Panc1 (cell line): ENCODE measurements at regions not wholly inside any gene's neighbourhood (a gene's known extent, or its start where the extent isn't known, plus 50 kb on each side); places are given as distances from the start of the nearest gene placed in this dataset.

Source experiments
- POLR2AphosphoS5 ChIP-seq: IDR thresholded peaks from 2 replicates; pipeline ENCODE4 v1.6.1; 2012; ENCODE audit warnings: mild to moderate bottlenecking, low read depth, low read length, moderate library complexity
- REST ChIP-seq, 2 experiments: IDR thresholded peaks; 2 replicates each; pipeline ENCODE4 v1.6.1; 2011 to 2012; ENCODE audit warnings: low read depth in 2 of 2, control low read depth in 1 of 2, low read length in 1 of 2, mild to moderate bottlenecking in 1 of 2, moderate library complexity in 1 of 2; ENCODE audit not compliant: insufficient read depth in 1 of 2
- SIN3A ChIP-seq: IDR thresholded peaks from 2 replicates; pipeline ENCODE4 v1.6.1; 2012; ENCODE audit warnings: low read depth, mild to moderate bottlenecking, low read length, moderate library complexity, borderline replicate concordance; ENCODE audit not compliant: insufficient read depth
- TF ChIP-seq, protein P1 (sequence below): fragments of 450-650 bp; IDR thresholded peaks from 2 replicates; pipeline ENCODE4 v1.5.1; 2017; ENCODE audit warnings: mild to moderate bottlenecking

DNA sequence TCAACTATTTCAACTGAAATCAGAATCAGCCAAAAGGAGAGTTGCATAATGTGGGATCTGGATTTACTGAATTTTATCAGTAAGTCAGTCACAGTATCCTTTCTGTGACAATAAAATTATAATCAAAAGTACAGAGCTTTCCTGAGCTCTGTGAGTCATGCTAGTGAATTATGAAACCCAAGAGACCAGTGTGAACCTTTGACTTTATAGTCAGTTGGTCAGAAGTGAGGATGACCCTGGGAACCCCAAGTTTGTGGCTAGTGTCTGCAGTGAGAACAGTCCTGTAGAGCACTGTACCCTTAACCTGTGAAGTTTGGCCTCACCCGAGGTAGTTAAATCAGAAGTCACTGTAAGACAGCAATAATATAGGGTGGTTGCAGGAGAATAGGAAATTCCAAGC is 381.7 kb downstream of the CDH19 start:
- TF ChIP-seq, protein P1, sequence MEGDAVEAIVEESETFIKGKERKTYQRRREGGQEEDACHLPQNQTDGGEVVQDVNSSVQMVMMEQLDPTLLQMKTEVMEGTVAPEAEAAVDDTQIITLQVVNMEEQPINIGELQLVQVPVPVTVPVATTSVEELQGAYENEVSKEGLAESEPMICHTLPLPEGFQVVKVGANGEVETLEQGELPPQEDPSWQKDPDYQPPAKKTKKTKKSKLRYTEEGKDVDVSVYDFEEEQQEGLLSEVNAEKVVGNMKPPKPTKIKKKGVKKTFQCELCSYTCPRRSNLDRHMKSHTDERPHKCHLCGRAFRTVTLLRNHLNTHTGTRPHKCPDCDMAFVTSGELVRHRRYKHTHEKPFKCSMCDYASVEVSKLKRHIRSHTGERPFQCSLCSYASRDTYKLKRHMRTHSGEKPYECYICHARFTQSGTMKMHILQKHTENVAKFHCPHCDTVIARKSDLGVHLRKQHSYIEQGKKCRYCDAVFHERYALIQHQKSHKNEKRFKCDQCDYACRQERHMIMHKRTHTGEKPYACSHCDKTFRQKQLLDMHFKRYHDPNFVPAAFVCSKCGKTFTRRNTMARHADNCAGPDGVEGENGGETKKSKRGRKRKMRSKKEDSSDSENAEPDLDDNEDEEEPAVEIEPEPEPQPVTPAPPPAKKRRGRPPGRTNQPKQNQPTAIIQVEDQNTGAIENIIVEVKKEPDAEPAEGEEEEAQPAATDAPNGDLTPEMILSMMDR, result no peak
- TF ChIP-seq REST (IDR thresholded peaks at IDR 0.05; ENCODE audit: insufficient read depth in 1 of 2, low read depth in 2 of 2, low read length in 1 of 2) (no peak), POLR2AphosphoS5 (no peak), SIN3A (no peak)
